ENCODE measurements at regions not wholly inside any gene's neighbourhood (a gene's known extent, or its start where the extent isn't known, plus 50 kb on each side); places are given as distances from the start of the nearest gene placed in this dataset.

DNA sequence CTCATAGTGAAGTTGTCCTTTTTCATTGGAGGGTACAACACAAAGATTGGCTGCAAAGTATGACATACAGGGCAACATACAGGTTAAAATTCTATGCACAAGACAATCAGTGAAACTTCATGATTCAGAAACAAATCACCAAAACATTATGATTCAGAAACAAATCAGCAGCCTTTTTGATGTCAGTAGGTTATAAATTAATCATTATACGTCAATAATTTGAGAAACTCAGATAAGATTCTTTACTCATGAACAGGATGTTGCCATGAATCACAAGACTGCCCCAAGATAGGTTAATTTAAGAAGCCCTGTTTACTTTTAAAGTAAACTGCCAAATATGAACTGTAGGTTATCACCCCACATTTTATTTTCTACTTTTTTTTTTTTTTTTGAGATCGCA is 62.2 kb upstream of the IL33 start:
- TF ChIP-seq POLR2A (IDR thresholded peaks at IDR 0.05; ENCODE audit: low read depth): no peak
- TF ChIP-seq, protein P1, sequence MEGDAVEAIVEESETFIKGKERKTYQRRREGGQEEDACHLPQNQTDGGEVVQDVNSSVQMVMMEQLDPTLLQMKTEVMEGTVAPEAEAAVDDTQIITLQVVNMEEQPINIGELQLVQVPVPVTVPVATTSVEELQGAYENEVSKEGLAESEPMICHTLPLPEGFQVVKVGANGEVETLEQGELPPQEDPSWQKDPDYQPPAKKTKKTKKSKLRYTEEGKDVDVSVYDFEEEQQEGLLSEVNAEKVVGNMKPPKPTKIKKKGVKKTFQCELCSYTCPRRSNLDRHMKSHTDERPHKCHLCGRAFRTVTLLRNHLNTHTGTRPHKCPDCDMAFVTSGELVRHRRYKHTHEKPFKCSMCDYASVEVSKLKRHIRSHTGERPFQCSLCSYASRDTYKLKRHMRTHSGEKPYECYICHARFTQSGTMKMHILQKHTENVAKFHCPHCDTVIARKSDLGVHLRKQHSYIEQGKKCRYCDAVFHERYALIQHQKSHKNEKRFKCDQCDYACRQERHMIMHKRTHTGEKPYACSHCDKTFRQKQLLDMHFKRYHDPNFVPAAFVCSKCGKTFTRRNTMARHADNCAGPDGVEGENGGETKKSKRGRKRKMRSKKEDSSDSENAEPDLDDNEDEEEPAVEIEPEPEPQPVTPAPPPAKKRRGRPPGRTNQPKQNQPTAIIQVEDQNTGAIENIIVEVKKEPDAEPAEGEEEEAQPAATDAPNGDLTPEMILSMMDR (IDR thresholded peaks at IDR 0.05): no peak
- no peak for TF ChIP-seq POLR2AphosphoS5 (IDR thresholded peaks at IDR 0.05)
